Breast epithelium (tissue), 3 donors: ENCODE measurements at regions not wholly inside any gene's neighbourhood (a gene's known extent, or its start where the extent isn't known, plus 50 kb on each side); places are given as distances from the start of the nearest gene placed in this dataset.

Source experiments
- POLR2A ChIP-seq: fragments of 450-650 bp; IDR thresholded peaks from one replicate; pipeline ENCODE4 v1.6.1; 2016; ENCODE audit warnings: antibody characterized with exemption, mild to moderate bottlenecking, moderate library complexity
- POLR2AphosphoS5 ChIP-seq, 3 donors: sonication (generic); formaldehyde crosslinking; IDR thresholded peaks; one replicate each; pipeline ENCODE4 v1.6.1; 2017; ENCODE audit warnings: antibody characterized with exemption in 3 of 3
- TF ChIP-seq, protein P1 (sequence below), 3 donors: fragments of 450-650 bp; IDR thresholded peaks; one replicate each; pipeline ENCODE4 v1.5.1; 2016 to 2017; ENCODE audit warnings: antibody characterized with exemption in 3 of 3, mild to moderate bottlenecking in 3 of 3, moderate library complexity in 3 of 3

DNA sequence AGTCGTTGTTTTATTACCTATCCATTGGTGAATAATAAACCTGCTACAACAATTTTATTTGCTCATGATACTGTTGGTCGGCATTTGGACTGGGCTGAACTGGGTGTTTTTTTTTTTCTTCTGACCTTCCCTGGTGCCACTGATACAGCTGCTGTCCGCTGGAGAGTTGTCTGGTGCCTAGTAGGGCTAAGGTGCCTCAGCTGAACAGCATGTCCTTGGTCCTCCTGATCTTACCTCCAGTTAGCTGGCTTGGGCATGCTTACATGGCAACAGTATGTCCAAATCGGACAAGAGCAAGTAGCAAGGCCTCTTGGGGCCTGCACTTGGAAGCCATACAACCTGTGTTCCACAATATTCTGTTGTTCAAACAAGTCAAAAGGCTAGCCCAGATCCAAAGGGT is 563.4 kb downstream of the BMP2 start:
- TF ChIP-seq POLR2AphosphoS5 (IDR thresholded peaks at IDR 0.05) (no peak), POLR2A (no peak)
- TF ChIP-seq, protein P1, sequence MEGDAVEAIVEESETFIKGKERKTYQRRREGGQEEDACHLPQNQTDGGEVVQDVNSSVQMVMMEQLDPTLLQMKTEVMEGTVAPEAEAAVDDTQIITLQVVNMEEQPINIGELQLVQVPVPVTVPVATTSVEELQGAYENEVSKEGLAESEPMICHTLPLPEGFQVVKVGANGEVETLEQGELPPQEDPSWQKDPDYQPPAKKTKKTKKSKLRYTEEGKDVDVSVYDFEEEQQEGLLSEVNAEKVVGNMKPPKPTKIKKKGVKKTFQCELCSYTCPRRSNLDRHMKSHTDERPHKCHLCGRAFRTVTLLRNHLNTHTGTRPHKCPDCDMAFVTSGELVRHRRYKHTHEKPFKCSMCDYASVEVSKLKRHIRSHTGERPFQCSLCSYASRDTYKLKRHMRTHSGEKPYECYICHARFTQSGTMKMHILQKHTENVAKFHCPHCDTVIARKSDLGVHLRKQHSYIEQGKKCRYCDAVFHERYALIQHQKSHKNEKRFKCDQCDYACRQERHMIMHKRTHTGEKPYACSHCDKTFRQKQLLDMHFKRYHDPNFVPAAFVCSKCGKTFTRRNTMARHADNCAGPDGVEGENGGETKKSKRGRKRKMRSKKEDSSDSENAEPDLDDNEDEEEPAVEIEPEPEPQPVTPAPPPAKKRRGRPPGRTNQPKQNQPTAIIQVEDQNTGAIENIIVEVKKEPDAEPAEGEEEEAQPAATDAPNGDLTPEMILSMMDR (IDR thresholded peaks at IDR 0.05) = no peak
